ENCODE measurements at regions not wholly inside any gene's neighbourhood (a gene's known extent, or its start where the extent isn't known, plus 50 kb on each side); places are given as distances from the start of the nearest gene placed in this dataset.
"Not testable (repeated sequence)": the region's sequence is repeated elsewhere in the genome, so short reads cannot be mapped to it uniquely, and the experiment has no call there.

- no peak overlapping the region for H3K4me3 ChIP-seq (ENCODE audit: low read depth, low read length)
- TF ChIP-seq CTCF (IDR thresholded peaks at IDR 0.05; ENCODE audit: low read depth, low read length), result no peak
- in situ Hi-C loops (cut with HindIII; ENCODE audit: low sequenced_read_pairs), result no loop called here
- no peak for DNase-seq (ENCODE audit: low read depth, low spot score)
Measured at GRCh38 chr5:102119252-102119651, 176.8 kb downstream of the SLCO4C1 start.

- in situ Hi-C loops (cut with HindIII; ENCODE audit: low sequenced_read_pairs), result no loop called here
- no peak for DNase-seq (ENCODE audit: low read depth, low spot score)
- TF ChIP-seq CTCF (IDR thresholded peaks at IDR 0.05; ENCODE audit: low read depth, low read length), result no peak
- no peak overlapping the region for H3K4me3 ChIP-seq (ENCODE audit: low read depth, low read length)
Measured at GRCh38 chr5:102115736-102116135, 180.3 kb downstream of the SLCO4C1 start.

- TF ChIP-seq CTCF (IDR thresholded peaks at IDR 0.05; ENCODE audit: low read depth, low read length), result no peak
- in situ Hi-C loops (cut with HindIII; ENCODE audit: low sequenced_read_pairs), result no loop called here
- DNase-seq (ENCODE audit: low read depth, low spot score), result no peak
- H3K4me3 ChIP-seq (ENCODE audit: low read depth, low read length), result no peak overlapping the region
Measured at GRCh38 chr5:102114525-102115069, 181.5 kb downstream of the SLCO4C1 start.

GRCh38 chr5:102107865-102108264, 188.2 kb downstream of the SLCO4C1 start:
- H3K4me3 ChIP-seq (ENCODE audit: low read depth, low read length), result no peak overlapping the region
- DNase-seq (ENCODE audit: low read depth, low spot score), result no peak
- in situ Hi-C loops (cut with HindIII; ENCODE audit: low sequenced_read_pairs), result no loop called here

GRCh38 chr5:102106599-102106998, 189.5 kb downstream of the SLCO4C1 start:
- no peak for DNase-seq (ENCODE audit: low read depth, low spot score)
- no peak for TF ChIP-seq CTCF (IDR thresholded peaks at IDR 0.05; ENCODE audit: low read depth, low read length)
- no peak overlapping the region for H3K4me3 ChIP-seq (ENCODE audit: low read depth, low read length)
- in situ Hi-C loops (cut with HindIII; ENCODE audit: low sequenced_read_pairs), result no loop called here

More at GRCh38 chr5:102107865-102108264, 188.2 kb downstream of the SLCO4C1 start:
- TF ChIP-seq CTCF (IDR thresholded peaks at IDR 0.05; ENCODE audit: low read depth, low read length), result no peak

- in situ Hi-C loops (cut with HindIII; ENCODE audit: low sequenced_read_pairs), result no loop called here
- TF ChIP-seq CTCF (IDR thresholded peaks at IDR 0.05; ENCODE audit: low read depth, low read length), result no peak
- no peak for DNase-seq (ENCODE audit: low read depth, low spot score)
- no peak overlapping the region for H3K4me3 ChIP-seq (ENCODE audit: low read depth, low read length)
Measured at GRCh38 chr5:102099766-102100331, 196.2 kb downstream of the SLCO4C1 start.

- DNase-seq (ENCODE audit: low read depth, low spot score); H3K4me3 ChIP-seq (ENCODE audit: low read depth, low read length); in situ Hi-C loops (cut with HindIII; ENCODE audit: low sequenced_read_pairs): not testable (repeated sequence)
Measured at GRCh38 chr5:102099083-102099482, 197.0 kb downstream of the SLCO4C1 start.

- in situ Hi-C loops (cut with HindIII; ENCODE audit: low sequenced_read_pairs); DNase-seq (ENCODE audit: low read depth, low spot score); H3K4me3 ChIP-seq (ENCODE audit: low read depth, low read length): not testable (repeated sequence)
Measured at GRCh38 chr5:102098606-102099005, 197.5 kb downstream of the SLCO4C1 start.

Measured in astrocyte of the spinal cord (primary cell).